ENCODE measurements at regions not wholly inside any gene's neighbourhood (a gene's known extent, or its start where the extent isn't known, plus 50 kb on each side); places are given as distances from the start of the nearest gene placed in this dataset.

DNA sequence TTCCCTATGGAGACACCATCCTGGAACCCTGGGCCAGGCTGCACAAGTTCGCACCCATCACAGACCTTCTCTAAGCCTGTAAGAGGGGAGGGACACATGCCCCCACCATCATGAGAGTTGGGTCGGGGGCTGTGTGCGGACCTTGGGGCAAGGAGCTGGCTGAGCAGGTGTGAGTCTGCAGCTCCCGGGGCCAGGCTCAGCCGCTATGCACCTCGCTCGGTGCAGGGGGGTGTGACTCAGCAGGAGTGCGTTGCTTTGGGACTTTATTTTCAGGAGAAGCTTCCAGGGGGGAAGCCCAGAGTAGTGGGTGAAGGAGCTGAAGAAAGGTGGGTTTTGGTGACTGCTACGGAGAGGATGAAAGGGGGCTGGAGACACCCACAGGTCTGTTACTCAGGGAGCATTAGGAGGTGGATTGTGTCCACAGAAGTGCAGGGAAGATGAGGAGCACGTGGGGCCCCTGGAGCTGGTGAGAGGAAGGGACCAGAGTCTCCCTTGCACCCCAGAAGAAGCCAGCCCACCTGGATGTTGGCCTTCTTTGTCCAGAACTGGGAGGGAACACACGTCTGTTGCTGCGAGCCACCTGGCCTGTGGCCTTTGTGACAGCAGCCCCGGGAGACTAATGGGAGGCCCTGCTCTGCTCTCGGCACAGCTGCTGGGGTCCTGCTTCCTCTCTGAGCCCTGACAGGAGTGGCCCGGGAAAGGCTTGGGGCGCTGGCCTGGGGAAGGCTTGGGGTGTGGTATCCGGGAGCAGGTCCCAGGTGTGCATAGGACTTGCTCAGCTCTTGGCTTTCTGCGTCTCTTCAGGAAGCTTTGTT, 162.6 kb downstream of the TEX29 start:
- TF ChIP-seq EZH2 (IDR thresholded peaks at IDR 0.05; ENCODE audit: low read depth), result no peak
- TF ChIP-seq, protein P1, sequence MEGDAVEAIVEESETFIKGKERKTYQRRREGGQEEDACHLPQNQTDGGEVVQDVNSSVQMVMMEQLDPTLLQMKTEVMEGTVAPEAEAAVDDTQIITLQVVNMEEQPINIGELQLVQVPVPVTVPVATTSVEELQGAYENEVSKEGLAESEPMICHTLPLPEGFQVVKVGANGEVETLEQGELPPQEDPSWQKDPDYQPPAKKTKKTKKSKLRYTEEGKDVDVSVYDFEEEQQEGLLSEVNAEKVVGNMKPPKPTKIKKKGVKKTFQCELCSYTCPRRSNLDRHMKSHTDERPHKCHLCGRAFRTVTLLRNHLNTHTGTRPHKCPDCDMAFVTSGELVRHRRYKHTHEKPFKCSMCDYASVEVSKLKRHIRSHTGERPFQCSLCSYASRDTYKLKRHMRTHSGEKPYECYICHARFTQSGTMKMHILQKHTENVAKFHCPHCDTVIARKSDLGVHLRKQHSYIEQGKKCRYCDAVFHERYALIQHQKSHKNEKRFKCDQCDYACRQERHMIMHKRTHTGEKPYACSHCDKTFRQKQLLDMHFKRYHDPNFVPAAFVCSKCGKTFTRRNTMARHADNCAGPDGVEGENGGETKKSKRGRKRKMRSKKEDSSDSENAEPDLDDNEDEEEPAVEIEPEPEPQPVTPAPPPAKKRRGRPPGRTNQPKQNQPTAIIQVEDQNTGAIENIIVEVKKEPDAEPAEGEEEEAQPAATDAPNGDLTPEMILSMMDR (conservative IDR thresholded peaks at IDR 0.05), result no peak

Data from PC-9 (cell line).